RKO (cell line): ENCODE measurements at regions not wholly inside any gene's neighbourhood (a gene's known extent, or its start where the extent isn't known, plus 50 kb on each side); places are given as distances from the start of the nearest gene placed in this dataset.

ENCODE experiments used
- DNase-seq: peaks from one replicate; pipeline ENCODE4 v3.0.0-alpha.2; 2016; ENCODE audit warnings: low spot score

- DNase-seq: no peak
These were observed 65.5 kb downstream of the ADRA2C start for GRCh38 chr4:3831529-3832150.

- no peak for DNase-seq
These were observed 66.5 kb downstream of the ADRA2C start for GRCh38 chr4:3832536-3833220.

- DNase-seq: no peak
These were observed 67.3 kb downstream of the ADRA2C start for GRCh38 chr4:3833326-3833989.

DNA sequence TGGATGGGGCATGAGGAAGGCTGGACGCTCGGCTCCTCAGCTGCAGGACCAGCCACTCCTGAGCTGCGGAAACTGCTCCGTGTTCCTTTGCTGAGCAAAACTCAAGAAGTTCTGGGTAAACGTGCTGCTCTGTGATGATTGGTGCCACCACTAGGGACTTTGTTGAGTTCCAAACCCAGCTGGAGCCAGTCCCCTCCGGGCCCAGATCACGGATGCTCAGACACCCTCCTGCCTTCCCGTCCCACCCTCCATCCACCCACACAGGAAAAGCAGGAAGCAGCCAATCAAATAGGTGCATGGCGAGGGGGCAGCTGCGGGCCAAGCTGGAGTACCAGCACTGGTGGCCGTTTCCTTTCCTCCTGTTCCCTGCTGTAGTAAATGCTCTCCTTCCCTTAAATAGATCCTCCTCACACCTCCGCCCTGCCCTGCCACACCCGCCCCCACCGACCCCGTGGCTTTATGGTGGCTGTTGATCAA is 68.0 kb downstream of the ADRA2C start:
- DNase-seq: no peak

- DNase-seq: no peak
These were observed 68.7 kb downstream of the ADRA2C start for GRCh38 chr4:3834663-3835521.

- no peak for DNase-seq
These were observed 69.6 kb downstream of the ADRA2C start for GRCh38 chr4:3835527-3836405.

DNA sequence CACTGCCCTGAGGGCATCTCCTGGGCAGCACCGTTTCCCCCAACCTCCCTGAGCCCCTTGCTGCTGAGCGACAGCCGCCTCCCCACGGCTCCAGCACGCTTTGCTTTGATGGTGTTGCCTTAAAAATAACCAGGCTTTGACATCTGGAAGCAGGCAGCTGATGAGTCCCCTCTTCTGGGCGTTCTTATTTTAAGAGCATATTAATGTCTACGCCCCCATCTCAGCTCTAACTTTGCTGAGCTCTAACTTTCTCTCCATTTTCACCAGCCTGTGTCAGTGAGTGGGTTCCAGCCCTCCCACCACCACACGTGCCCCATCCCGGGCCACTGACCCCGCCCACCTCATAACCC is 70.2 kb downstream of the ADRA2C start:
- DNase-seq: no peak

GRCh38 chr4:3836756-3837601 is 70.8 kb downstream of the ADRA2C start:
- DNase-seq: no peak

DNA sequence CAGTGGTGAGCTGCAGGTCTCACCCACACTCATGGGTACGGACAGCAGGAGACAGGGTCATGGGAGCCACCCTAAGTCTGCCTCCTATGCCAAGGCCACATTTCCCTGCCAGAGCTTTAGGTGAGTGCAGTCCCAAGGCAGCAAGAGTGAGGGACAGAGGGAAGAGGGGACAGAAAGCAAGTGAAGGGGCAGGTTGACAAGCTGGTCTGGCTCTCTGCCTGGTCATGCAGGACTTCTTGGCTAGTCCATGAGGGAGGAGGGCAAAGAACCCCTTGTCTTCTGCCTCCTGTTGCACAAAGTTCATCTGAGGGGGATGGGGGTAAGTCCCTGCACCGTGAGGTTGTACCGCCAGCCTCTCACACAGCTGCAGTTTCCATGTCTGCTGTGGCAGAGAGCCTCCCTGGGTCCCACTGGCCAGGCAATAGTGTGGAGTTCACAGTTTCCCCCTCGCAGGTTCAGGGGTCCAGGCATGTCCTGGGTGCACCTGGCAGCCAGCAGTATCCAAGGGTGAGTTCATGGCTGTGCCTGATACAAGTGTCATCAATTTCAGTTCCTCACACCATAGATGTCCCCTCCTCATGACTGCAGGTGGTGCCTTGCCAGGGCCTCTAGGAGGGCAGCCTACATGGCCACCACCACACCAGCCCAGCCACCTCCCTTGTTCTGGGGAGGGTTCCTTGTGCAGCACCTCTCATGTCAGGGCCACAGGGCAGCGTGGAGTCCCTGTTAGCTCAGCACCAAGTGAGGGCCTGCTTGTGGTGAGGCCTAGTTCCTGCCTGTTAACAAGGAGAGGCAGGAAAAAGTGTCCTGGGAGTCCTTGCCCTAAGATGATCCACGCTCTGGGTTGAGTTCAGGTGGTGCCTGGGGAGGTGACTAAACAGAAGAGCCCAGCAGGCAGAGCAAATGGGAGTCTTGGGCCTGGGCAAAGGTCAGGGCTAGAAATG is 72.5 kb downstream of the ADRA2C start:
- DNase-seq: no peak

- DNase-seq: no peak
These were observed 79.0 kb downstream of the ADRA2C start for GRCh38 chr4:3845094-3845743.

GRCh38 chr4:3845744-3846429 is 79.7 kb downstream of the ADRA2C start:
- no peak for DNase-seq

GRCh38 chr4:3847211-3847940 is 81.2 kb downstream of the ADRA2C start:
- DNase-seq: no peak

- no peak for DNase-seq
These were observed 82.1 kb downstream of the ADRA2C start for GRCh38 chr4:3848323-3848722.

GRCh38 chr4:3849140-3849539 is 83.0 kb downstream of the ADRA2C start:
- no peak for DNase-seq

GRCh38 chr4:3850128-3850527 is 83.9 kb downstream of the ADRA2C start:
- no peak for DNase-seq

DNA sequence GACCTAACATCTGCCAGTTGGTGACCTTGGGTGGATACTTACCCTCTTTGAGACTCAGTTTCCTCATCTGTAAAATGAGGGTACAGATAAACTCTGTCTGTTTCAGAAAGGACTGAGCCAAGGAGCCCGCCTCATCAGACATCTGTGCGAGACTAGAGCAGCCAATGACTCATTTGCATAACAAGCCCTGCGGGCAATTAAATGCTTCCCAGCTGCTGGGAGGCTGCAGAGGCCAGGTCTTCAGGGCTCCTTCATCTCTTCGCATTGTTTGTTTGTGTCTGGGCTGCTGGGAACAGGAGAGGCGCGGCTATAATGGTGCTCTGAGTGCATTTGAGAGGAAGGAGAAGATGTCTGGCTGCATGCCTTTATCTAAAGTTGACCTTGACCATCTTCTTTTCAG is 85.0 kb downstream of the ADRA2C start:
- DNase-seq: no peak

DNA sequence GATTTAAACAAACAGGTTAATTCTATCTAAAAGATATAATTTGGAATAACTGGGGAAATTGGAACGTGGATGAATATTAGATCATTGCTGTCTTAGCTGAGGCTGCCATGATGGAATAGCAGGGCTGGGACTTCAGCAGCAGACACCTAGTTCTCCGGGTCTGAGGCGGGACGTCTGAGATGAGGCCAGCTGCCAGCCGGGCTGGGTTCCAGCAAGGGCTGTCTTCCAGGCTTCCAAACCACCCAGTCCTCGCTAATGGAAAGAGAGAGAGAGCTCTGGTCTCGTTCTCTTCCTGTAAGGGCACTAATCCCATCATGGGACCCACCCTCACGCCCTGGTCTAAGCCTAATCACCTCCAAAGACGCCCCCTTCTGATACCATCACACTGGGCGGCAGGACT is 85.7 kb downstream of the ADRA2C start:
- DNase-seq: no peak

- DNase-seq: no peak
These were observed 86.1 kb downstream of the ADRA2C start for GRCh38 chr4:3852309-3852708.
